Testis (tissue), 2 donors: ENCODE measurements at regions not wholly inside any gene's neighbourhood (a gene's known extent, or its start where the extent isn't known, plus 50 kb on each side); places are given as distances from the start of the nearest gene placed in this dataset.

Experiments used
- POLR2A ChIP-seq: fragments of 450-650 bp; IDR thresholded peaks from one replicate; pipeline ENCODE4 v1.6.1; 2017; ENCODE audit warnings: antibody characterized with exemption, mild to moderate bottlenecking, moderate library complexity
- TF ChIP-seq, protein P1 (sequence below), 3 experiments: fragments of 450-650 bp in 2 of 3; fragments of 200-600 bp in 1 of 3; sonication (generic) in 1 of 3; IDR thresholded peaks; one replicate each; pipeline ENCODE4 v1.5.1; 2016 to 2019; ENCODE audit warnings: antibody characterized with exemption in 3 of 3, mild to moderate bottlenecking in 2 of 3, moderate library complexity in 1 of 3

DNA sequence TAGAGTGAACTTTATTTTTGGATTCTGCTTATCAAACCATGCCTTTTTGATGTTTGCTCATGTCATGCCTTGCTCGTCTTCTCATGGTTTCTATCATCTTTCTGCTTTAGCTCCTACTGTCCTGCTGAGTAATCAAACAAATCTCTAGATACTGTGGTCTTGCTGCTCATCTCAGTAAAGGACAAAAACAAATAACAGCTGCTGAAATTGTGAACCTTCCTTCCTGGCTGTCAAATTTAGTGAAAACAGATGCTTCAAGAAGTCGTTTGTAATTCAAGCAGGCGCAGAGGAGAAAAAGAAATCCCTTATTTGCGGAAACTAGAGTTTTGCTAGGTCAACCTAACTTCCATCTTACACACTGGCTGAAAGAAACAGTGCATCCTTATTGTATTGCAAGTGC lies 616.1 kb upstream of the ALCAM start:
- TF ChIP-seq, protein P1, sequence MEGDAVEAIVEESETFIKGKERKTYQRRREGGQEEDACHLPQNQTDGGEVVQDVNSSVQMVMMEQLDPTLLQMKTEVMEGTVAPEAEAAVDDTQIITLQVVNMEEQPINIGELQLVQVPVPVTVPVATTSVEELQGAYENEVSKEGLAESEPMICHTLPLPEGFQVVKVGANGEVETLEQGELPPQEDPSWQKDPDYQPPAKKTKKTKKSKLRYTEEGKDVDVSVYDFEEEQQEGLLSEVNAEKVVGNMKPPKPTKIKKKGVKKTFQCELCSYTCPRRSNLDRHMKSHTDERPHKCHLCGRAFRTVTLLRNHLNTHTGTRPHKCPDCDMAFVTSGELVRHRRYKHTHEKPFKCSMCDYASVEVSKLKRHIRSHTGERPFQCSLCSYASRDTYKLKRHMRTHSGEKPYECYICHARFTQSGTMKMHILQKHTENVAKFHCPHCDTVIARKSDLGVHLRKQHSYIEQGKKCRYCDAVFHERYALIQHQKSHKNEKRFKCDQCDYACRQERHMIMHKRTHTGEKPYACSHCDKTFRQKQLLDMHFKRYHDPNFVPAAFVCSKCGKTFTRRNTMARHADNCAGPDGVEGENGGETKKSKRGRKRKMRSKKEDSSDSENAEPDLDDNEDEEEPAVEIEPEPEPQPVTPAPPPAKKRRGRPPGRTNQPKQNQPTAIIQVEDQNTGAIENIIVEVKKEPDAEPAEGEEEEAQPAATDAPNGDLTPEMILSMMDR (IDR thresholded peaks at IDR 0.05) = no peak
- TF ChIP-seq POLR2A = no peak
